Loucy (cell line): ENCODE measurements at regions not wholly inside any gene's neighbourhood (a gene's known extent, or its start where the extent isn't known, plus 50 kb on each side); places are given as distances from the start of the nearest gene placed in this dataset.

ENCODE experiments used
- H2AFZ ChIP-seq: fragments of 200-600 bp; sonication (generic); 2 replicates; pipeline ENCODE4 v1.6.0; 2016; ENCODE audit warnings: antibody characterized with exemption, mild to moderate bottlenecking, low read length, moderate library complexity
- H3F3A ChIP-seq: fragments of 200-600 bp; 2 replicates; pipeline ENCODE4 v1.6.0; 2016; ENCODE audit warnings: antibody characterized with exemption, low read depth, mild to moderate bottlenecking
- H3K27me3 ChIP-seq: fragments of 200-600 bp; sonication (generic); 2 replicates; pipeline ENCODE4 v1.6.1; 2014; ENCODE audit warnings: low read length, mild to moderate bottlenecking; ENCODE audit not compliant: insufficient read depth, poor library complexity, severe bottlenecking
- H3K36me3 ChIP-seq: fragments of 200-600 bp; sonication (generic); 2 replicates; pipeline ENCODE4 v1.6.1; 2016; ENCODE audit warnings: low read length; ENCODE audit not compliant: insufficient read depth
- H3K4me1 ChIP-seq: fragments of 200-600 bp; sonication (generic); 2 replicates; pipeline ENCODE4 v1.5.1; 2014; ENCODE audit warnings: low read length, mild to moderate bottlenecking; ENCODE audit not compliant: insufficient read depth, poor library complexity, severe bottlenecking
- H3K4me2 ChIP-seq: fragments of 200-600 bp; sonication (generic); 2 replicates; pipeline ENCODE4 v1.6.0; 2014; ENCODE audit warnings: antibody characterized with exemption, low read length, low read depth, mild to moderate bottlenecking; ENCODE audit not compliant: poor library complexity, severe bottlenecking
- H3K4me3 ChIP-seq: fragments of 200-600 bp; sonication (generic); 2 replicates; pipeline ENCODE4 v1.5.1; 2014; ENCODE audit warnings: low read length, mild to moderate bottlenecking, mixed read lengths; ENCODE audit not compliant: poor library complexity, severe bottlenecking
- H3K79me2 ChIP-seq: fragments of 200-600 bp; sonication (generic); 2 replicates; pipeline ENCODE4 v1.6.1; 2014; ENCODE audit warnings: low read length; ENCODE audit not compliant: insufficient read depth
- H3K9ac ChIP-seq: fragments of 200-600 bp; sonication (generic); 2 replicates; pipeline ENCODE4 v1.6.0; 2014; ENCODE audit warnings: mild to moderate bottlenecking, low read depth, low read length, moderate library complexity; ENCODE audit not compliant: poor library complexity, severe bottlenecking
- H3K9me2 ChIP-seq: fragments of 200-600 bp; sonication (generic); replicated peaks from 2 replicates; pipeline ENCODE4 v1.6.1; 2016; ENCODE audit warnings: low read depth, low read length, mixed read lengths
- H3K9me3 ChIP-seq: fragments of 200-600 bp; sonication (generic); 2 replicates; pipeline ENCODE4 v1.6.1; 2014; ENCODE audit warnings: mild to moderate bottlenecking, antibody characterized with exemption, low read length, low read depth; ENCODE audit not compliant: insufficient read depth
- H4K20me1 ChIP-seq: fragments of 200-600 bp; sonication (generic); 2 replicates; pipeline ENCODE4 v1.6.0; 2014; ENCODE audit warnings: antibody characterized with exemption, low read length, mild to moderate bottlenecking; ENCODE audit not compliant: insufficient read depth, poor library complexity, severe bottlenecking
- EZH2phosphoT487 ChIP-seq: fragments of 200-600 bp; IDR thresholded peaks from 2 replicates; pipeline ENCODE4 v1.6.1; 2018; ENCODE audit warnings: antibody characterized with exemption, mild to moderate bottlenecking, moderate library complexity, borderline replicate concordance
- TF ChIP-seq, protein P1 (sequence below): fragments of 200-600 bp; sonication (generic); conservative IDR thresholded peaks from 2 replicates; pipeline ENCODE4 v1.5.1; 2014; ENCODE audit warnings: mild to moderate bottlenecking, antibody characterized with exemption, low read length

- no peak overlapping the region for H3K4me2 ChIP-seq
- no peaks in the 10 kb centered on the region for H4K20me1 ChIP-seq
- H3K9me2 ChIP-seq = no peaks in the 10 kb centered on the region
- H2AFZ ChIP-seq = no peak overlapping the region
- H3K79me2 ChIP-seq = no peaks in the 10 kb centered on the region
- no peaks in the 10 kb centered on the region for H3F3A ChIP-seq
- TF ChIP-seq EZH2phosphoT487 = no peak
- no peak overlapping the region for H3K4me3 ChIP-seq
- no peaks in the 10 kb centered on the region for H3K27me3 ChIP-seq
- no peaks in the 10 kb centered on the region for H3K4me1 ChIP-seq
- H3K9ac ChIP-seq = no peak overlapping the region
- H3K36me3 ChIP-seq = no peaks in the 10 kb centered on the region
- no peaks in the 10 kb centered on the region for H3K9me3 ChIP-seq
Measured at GRCh38 chr13:60645676-60646075, 248.7 kb downstream of the TDRD3 start.

GRCh38 chr13:60642552-60642951 is 245.5 kb downstream of the TDRD3 start:
- TF ChIP-seq, protein P1, sequence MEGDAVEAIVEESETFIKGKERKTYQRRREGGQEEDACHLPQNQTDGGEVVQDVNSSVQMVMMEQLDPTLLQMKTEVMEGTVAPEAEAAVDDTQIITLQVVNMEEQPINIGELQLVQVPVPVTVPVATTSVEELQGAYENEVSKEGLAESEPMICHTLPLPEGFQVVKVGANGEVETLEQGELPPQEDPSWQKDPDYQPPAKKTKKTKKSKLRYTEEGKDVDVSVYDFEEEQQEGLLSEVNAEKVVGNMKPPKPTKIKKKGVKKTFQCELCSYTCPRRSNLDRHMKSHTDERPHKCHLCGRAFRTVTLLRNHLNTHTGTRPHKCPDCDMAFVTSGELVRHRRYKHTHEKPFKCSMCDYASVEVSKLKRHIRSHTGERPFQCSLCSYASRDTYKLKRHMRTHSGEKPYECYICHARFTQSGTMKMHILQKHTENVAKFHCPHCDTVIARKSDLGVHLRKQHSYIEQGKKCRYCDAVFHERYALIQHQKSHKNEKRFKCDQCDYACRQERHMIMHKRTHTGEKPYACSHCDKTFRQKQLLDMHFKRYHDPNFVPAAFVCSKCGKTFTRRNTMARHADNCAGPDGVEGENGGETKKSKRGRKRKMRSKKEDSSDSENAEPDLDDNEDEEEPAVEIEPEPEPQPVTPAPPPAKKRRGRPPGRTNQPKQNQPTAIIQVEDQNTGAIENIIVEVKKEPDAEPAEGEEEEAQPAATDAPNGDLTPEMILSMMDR = no peak
- TF ChIP-seq EZH2phosphoT487 = no peak
- H3K4me1 ChIP-seq = no peaks in the 10 kb centered on the region
- no peaks in the 10 kb centered on the region for H3K79me2 ChIP-seq
- no peak overlapping the region for H3K4me2 ChIP-seq
- no peak overlapping the region for H3K9ac ChIP-seq
- H3K4me3 ChIP-seq = no peak overlapping the region
- H3K36me3 ChIP-seq = no peaks in the 10 kb centered on the region
- H4K20me1 ChIP-seq = no peaks in the 10 kb centered on the region
- no peaks in the 10 kb centered on the region for H3K27me3 ChIP-seq
- H2AFZ ChIP-seq = no peak overlapping the region
- H3F3A ChIP-seq = no peaks in the 10 kb centered on the region
- no peaks in the 10 kb centered on the region for H3K9me2 ChIP-seq
- no peaks in the 10 kb centered on the region for H3K9me3 ChIP-seq

- TF ChIP-seq, protein P1 = no peak
- no peak for TF ChIP-seq EZH2phosphoT487
- no peak overlapping the region for H2AFZ ChIP-seq
- H3K36me3 ChIP-seq = no peaks in the 10 kb centered on the region
- no peaks in the 10 kb centered on the region for H3K4me1 ChIP-seq
- no peaks in the 10 kb centered on the region for H3K9me3 ChIP-seq
- H3K27me3 ChIP-seq = no peaks in the 10 kb centered on the region
- no peak overlapping the region for H3K4me3 ChIP-seq
- H3K9me2 ChIP-seq = no peaks in the 10 kb centered on the region
- H3K79me2 ChIP-seq = no peaks in the 10 kb centered on the region
- H3K9ac ChIP-seq = no peak overlapping the region
- no peak overlapping the region for H3K4me2 ChIP-seq
- no peaks in the 10 kb centered on the region for H3F3A ChIP-seq
- H4K20me1 ChIP-seq = no peaks in the 10 kb centered on the region
Measured at GRCh38 chr13:60629158-60629557, 232.1 kb downstream of the TDRD3 start.

- no peaks in the 10 kb centered on the region for H3K9me2 ChIP-seq
- no peaks in the 10 kb centered on the region for H3K79me2 ChIP-seq
- no peaks in the 10 kb centered on the region for H3F3A ChIP-seq
- H3K9me3 ChIP-seq = no peaks in the 10 kb centered on the region
- TF ChIP-seq EZH2phosphoT487 = no peak
- TF ChIP-seq, protein P1 = peak; percentile 96
- H3K27me3 ChIP-seq = no peaks in the 10 kb centered on the region
- peak overlapping the region; percentile 44; the same call in 1 of the 2 replicates for H2AFZ ChIP-seq
- no peaks in the 10 kb centered on the region for H4K20me1 ChIP-seq
- no peaks in the 10 kb centered on the region for H3K4me1 ChIP-seq
- no peak overlapping the region for H3K4me2 ChIP-seq
- no peaks in the 10 kb centered on the region for H3K36me3 ChIP-seq
- H3K9ac ChIP-seq = no peak overlapping the region
- H3K4me3 ChIP-seq = no peak overlapping the region
Measured at GRCh38 chr13:60627071-60627686, 230.2 kb downstream of the TDRD3 start.
